NCI-H82 treated with DMSO at 0.1 percent for 48 hours (cell line): ENCODE measurements at regions not wholly inside any gene's neighbourhood (a gene's known extent, or its start where the extent isn't known, plus 50 kb on each side); places are given as distances from the start of the nearest gene placed in this dataset.

ENCODE experiments used
- DNase-seq: peaks from one replicate; lab custom pipeline; 2025; ENCODE audit not compliant: unreplicated experiment; lab: John Stamatoyannopoulos, UW

DNA sequence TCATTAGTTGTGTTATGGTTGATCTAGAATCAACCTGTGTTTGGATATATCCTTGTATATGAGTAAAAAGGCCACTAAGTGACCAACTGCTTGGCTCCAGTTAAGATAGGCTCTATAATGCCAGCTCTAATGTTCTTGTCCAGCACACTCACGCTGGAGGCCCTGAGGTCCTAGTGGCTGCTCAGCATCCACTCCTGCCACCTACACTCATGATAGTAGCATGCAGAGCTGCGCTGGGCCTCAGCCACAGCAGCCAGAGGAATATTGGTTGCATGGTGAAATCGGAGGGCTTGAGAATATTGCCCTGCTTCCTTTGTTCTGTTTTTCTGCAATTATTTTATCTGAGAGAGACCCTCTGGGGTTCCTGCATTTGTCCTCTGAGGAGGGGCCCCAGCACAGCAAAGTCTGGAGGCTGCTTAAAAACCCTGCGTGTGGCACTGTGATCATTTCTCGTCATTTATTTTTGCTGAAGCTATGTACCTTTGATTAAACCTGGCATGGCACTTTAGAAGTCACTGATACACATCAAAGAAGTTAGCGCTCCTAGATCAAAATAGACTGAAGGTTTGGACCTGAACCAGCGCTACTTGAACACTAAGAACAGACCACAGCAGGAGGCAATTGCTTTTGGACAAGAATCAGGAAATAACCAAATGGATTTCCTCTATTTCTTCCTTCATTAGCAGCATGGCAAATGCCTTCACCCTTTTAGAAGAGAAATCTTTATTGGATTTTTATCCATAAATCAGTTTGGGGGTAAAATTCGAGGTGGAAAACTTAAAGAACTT, 398.4 kb upstream of the ID4 start:
- no peak for DNase-seq

DNA sequence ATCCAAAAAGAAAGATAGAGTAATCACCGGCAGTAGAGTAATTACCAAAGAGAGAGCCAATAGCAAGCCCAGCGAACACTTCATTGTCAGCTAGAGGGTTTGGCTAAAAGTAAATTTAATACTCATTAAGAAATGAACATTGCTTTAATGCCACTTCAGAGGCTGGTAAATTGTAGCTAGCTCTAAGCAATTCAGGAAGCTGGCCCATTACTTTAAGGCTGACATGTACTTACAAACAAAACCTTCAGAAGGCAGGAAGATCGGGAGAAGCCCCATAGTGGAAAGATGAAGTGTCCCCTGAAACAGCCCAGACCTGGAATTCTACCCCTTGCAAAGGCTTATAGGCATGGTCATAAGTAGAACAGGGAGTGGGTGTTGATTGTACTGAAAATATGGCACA, 396.6 kb upstream of the ID4 start:
- DNase-seq: no peak

DNA sequence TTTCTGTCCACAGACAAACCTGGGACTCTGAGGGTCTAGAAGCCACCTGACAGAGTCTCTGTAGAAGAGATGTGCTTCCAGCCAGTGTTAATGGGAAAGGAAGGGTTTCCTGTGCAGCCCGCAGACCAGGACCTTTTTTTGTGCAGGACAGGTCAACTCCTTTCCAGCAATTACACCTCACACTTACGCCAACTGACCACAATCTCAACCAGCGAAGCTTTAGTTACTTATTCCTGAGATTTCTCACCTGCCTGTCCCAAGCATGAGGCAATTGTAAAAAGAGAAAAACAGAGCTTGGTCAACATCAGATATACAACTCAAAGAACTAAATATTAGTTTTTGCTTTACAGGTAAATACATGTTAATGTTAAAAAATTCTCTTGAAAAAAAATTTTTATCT, 393.8 kb upstream of the ID4 start:
- no peak for DNase-seq

DNA sequence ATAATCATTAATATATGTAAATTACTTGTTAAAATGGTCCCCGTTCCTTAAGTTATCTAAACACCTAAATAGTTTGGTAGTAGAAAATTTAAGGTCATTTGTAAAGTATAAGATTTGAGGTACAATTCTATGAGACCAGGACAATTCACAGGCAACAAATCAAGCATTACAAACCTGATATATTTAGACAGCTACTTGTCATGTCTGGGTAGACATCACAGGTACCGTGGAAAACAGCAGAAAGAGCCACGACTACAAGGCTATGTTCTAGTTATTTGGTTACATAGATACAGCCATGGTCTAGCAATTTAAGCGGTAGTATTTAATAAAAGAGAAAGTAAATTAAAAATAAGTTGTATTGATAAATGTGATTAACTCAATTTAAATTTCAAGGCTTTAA, 393.1 kb upstream of the ID4 start:
- DNase-seq: no peak

DNA sequence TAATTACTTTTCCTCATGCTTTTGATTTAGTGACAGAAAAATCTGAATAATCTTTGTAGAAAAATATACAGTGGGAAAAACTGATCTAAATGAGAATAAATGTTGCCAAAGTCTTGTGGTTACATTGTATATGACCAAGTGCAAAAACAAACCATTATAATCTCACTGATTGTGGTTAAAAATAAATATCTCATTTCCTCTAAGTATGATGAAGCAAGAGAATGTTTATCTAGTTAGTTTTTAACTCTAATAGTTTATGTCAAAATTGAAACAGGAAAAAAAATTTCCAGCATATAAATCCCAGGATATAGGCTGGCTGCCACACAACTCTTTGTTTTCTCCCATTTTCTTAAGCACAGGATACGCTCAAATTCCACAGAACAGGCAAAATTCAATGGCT, 392.7 kb upstream of the ID4 start:
- DNase-seq: no peak

DNA sequence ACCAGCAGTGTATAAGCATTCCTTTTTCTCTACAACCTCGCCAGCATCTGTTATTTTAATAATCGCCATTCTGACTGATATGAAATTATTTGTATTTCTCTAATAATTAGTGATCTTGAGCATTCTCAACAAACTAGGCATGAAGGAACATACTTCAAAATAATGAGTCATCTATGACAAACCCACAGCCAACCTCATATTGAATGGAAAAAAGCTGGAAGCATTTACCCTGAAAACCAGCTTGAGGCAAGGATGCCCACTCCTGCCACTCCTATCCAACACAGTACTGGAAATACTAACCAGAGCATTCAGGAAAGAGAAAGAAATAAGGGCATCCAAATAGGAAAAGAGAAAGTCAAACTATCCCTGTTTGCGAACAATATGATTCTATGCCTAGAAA, 390.6 kb upstream of the ID4 start:
- DNase-seq: no peak

DNA sequence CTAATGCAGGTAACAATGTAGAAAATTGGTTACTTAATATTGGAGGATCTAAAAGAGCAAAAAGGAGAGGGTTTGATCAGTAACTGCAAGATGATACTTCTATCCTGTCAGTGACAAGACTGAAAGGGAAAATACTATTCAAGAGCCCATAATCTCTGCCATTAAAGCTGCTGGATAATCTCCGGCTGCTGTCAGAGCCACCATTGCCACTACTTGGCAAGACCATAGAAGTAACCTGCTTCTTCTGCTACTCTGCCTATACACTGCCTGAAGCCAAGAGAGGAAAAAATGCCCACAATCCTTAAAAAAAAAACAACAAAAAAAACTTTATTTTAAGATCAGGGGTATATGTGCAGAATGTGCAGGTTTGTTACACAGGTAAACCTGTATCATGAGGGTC, 386.5 kb upstream of the ID4 start:
- peak; percentile 8 for DNase-seq

DNA sequence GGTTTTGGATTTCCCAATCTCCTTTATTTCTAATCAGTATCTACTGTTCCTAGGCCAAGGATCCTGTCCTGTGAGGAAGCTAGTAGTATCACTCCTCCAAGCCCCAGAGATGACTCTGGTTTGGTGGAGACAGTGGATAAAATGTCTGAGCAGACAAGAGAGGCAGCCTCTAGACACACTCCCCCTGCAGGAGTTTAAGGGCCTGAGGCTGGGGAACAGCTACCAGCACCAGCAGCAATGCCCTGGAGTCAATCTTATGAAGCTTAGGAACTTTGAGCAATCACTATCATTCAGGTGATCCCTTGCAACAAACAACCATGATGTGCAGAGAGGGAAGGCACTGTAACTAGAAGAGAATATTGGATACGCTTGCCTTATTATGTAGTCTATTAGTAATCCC, 384.7 kb upstream of the ID4 start:
- no peak for DNase-seq

DNA sequence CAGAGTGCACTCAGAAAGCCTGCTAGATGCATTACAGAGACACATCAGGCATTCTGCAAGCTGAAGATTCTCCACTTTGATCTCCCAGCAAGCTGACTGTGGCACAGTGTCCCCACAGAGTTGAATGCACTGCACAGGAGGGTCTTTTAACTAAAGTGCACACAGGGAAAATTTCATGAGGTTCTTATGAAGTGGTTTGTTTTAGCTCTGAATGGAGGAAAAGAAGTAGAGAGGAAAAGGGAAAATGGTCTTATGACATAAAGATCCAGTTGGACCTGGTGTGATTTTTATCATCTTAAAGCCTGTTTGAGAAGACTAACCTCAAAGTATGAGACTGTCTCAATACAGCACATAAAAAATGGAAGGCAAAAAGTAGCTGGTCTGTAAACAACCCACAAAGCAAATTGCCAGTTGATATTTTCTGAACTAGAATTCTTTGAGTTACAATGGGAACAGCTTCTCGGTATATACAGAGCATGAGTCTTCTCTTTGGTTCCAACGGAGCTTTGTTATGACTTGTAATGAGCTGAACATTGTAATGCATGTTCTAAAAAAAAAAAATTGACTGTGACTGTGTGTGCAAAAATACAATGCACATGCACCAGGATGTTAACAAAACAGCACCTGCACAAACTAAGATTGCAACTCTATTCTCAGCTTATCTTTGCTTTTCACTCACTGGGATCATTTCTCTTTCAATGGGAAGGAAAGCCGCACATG, 383.0 kb upstream of the ID4 start:
- no peak for DNase-seq

DNA sequence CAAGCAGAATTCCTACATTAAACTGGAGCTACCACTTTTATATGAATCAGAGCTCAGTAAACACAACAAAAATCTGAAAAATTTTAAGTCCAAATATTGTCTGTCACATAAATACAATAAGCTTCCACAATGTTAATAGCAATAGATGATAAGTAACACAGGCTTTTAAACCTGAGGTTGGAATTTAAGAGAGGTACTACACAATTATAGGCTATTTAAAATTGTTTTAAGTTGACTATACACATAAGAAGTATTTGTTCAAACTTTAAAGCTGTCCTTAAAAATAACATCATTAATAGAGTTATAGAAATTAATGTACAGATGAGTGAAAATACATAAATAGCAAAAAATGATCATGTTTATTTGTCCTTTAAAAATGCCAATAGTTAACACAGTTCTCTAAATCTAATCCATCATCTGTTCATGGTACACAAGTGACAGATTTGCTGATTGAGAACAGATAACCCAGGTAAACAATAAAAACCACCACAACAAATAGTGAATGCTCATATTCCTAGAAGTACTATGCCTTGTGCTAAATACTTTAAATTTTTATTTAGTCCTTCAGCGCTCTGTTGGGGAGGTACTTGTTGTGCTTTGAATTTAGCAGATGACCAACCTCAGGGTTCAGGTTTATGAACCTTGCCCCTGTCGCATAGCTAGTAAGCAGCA, 382.3 kb upstream of the ID4 start:
- DNase-seq: no peak

DNA sequence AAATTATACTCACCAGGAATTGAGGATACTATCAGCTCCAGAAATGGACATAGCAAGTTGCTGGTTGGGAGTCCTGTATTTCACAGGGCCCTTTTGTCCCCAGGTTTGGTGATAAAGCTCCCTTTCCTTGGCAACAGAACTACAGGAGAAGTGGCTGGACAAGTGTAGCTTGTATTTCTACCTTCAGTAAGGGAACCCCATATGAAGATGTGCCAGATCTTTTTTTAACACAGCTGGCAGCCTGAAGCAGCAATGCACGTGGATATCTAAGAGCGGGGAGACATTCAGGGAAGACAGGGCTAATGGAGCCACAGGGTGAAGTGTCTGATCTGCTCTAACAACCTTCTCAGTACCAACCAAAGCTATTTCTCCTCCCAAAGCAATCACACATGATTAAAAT, 373.9 kb upstream of the ID4 start:
- DNase-seq: no peak

DNA sequence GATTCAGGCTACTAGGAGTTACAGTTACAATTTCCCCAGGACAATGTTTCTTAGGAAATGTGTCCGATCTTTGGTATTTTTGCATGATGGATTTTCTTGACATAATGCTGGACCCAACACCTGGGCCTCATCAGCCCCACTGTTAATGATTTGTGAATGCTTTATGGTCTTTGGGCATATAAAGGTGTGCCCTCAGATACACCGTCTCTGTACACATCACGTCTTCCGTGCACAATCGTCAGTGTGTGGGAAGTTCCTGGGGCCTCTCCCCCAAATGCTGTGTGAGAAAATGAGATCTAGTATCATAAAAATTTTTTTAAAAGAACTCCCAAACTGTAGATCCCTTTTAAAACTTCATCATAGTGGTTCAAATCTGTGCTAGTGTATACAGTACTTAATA, 373.2 kb upstream of the ID4 start:
- no peak for DNase-seq

DNA sequence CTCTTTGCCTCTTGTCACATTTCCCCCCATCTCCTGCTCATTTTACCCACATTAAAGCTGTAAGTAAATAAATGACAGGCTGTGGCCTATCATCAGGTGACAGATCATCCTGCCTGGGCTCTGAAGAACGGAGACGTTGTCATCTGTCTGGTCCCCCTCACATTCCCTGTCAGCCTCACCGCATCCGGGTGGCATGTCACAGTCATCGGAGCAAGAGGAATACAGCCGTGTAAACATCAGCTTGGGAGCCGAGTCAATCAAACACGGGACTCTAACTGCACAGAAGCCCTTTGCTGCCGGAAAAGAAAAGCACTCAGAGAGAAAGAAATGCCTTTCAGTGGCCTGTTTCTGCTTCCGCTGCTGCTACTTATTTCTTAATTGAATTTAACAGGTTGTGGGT, 371.9 kb upstream of the ID4 start:
- DNase-seq: no peak

DNA sequence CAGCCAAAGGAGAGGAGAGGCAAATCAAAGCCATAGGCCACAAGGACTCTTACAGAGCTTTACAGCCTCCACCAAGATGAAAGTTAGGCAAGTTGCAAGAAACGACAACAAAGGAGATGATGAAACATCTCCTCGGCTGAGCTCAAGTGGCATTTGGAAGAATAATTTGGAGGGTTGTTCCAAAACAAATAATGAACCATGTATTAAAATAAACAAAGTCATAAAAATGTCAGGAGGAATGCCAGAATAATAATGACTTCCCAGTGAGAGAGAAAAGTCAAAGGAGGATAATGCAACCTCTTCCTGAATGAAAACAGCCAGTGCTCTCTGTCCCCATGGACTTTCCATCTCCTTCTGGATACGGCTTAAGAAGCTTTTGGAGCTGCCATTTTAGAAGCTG, 371.4 kb upstream of the ID4 start:
- no peak for DNase-seq

DNA sequence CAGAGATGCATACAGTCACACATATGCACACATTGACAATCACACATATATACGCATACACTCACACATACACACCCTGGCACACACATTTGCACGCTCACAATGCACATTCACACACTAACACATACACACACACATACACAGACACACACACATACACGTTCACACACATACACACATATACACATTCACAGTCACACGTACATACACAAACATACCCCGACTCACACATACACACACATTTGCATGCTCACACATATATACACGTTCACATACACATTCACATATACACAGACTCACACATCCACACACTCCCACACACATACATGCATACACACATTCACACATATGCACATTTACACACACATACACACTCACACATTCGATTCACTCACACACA, 366.8 kb upstream of the ID4 start:
- DNase-seq: no peak

DNA sequence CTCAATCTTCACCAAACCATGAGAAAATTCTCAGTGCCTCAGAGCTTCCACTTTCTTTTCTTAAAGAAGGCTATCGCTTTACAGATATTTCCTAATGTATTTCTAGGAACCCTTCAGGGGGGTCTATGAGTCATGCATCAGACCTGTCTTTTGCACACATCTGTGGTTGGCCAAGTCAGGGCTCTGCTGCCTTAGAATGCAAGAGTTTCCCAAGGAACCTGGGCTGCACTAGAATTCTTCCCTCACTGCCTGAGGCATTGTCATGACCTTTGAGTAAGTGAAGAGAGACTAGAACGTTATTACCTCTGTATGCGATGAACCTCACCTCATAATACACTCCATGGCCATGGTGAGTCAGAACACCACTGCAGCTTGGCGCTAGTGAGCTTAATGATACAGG, 365.0 kb upstream of the ID4 start:
- DNase-seq: no peak

DNA sequence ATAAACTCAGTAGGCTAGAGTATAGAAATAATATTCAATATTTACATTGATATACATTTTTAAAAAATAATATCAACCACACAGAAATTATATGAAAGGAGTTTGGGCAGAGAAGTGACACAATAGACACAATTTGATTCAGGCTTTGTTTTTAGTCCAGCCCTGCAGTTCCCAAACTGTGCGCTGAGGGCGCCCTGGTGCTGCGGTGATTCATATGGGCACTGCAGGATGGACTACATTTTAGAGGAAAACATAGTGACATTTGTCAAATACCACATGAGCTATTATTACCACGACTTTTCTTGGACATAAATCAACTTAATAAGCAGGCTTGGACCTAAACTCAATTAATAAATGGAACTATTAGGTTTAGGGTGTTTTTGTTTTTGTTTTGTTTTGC, 364.3 kb upstream of the ID4 start:
- no peak for DNase-seq

DNA sequence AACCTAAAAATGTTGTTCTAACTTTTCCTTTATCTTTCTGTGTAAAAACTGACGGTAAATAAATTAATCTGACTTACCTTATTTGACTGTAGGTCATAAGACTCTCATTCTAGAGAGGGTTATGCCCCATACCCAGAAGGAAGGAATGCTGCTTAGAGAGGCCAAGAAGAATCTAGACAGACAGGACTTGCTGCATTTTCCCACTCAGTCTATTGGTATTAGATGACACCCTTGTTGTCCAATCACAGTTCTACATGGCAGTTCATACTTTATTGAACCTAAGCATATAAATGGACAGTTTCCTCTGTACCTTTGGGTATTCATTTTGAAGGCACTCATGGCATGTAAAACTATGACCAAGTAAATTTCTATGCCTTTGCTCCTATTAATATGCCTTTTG, 359.6 kb upstream of the ID4 start:
- DNase-seq: no peak

DNA sequence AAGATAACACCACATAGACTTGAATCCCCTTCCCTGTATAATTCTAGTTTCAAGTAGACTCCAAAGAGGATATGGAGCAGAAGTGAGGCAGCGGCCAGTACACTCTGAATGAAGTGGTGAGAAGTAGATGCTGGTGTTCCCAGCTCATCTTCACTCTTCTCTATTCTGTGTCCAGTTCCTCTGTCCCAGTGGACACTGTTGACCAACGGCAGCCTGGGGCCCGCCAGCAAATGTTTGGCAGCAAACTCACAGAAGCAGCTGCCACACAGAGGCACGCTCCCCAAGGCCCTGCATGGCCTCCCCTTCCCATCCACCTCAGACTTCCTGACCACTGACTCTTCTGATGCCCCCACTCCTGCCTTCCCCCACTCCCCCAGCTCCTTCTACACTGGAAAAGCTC, 358.9 kb upstream of the ID4 start:
- no peak for DNase-seq

DNA sequence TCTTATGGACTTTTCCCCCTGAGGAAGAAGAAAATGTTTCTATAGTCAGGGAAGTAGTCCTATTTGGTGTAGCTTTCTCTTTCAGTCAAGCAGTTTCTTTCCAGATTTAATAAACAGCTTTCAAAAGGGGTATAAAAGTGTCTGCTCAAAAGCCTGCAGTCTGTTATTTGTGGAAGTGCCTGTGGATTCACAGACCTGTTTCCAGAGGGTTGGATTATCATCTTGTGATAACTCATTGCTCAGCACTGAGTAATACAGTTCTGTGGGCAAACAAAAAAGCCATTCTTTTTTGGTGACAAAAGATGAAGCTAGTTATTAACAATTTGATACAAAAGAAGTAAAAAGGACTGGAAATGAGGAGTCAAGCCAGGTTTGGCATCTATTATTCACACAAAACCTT, 358.2 kb upstream of the ID4 start:
- no peak for DNase-seq

DNA sequence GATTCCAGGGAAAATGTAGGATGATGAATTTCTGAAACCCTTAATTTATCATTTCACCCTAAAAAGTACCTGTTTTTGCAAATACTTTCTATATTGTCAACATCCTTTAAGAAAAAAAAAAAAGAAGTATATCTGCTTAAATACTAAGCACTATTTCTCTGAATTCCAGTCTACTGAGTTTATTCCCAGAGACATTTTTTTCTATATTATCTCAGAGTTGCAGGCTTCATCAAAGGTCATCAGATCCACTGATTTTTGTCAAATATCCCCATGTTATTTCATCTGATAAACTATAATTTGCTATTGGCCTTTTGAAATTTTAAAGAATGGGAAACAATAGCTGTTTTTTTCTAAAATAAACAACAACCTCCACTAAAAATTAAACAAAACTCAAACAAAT, 357.6 kb upstream of the ID4 start:
- DNase-seq: no peak

DNA sequence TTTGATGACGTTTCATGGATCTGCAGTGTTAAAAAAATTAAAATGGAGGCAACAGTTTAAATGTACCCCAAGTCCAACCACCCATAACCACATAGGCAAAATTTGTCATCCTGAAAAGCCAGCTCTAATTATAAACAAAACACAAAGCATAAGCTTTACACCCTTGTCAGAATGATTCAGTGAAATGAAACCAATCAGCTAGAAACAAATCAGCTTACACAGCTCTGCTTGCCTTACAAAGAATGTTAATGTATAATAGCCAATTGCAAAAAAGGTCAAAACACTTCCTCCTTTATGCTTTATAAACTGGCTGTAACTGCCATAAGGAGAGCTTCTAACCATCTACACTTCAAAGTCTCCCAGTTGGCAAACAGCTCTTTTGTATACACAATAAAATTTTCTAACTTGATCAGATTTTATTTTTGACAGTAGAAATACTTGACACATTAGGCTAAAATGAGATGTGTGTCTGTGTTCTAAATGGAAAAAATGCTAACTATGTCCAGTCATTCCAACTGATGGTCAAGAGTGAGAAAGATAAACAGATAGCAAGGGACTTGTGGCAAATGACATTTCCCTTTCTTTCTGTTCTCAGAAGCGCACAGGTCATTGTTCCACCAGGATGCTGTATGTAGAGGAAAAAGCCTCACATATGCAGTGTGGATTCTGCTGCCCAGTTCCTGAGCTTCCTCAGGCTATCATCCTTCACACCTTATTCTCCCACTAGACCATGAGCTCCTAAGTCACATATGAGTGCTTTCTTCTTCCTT, 344.3 kb upstream of the ID4 start:
- no peak for DNase-seq
